ENCODE measurements at regions not wholly inside any gene's neighbourhood (a gene's known extent, or its start where the extent isn't known, plus 50 kb on each side); places are given as distances from the start of the nearest gene placed in this dataset.

- WGBS, 4 donors = 55 to 79% (median 73%) methylated on average over 7 of the region's 7 CpGs
- TF ChIP-seq CTCF (IDR thresholded peaks at IDR 0.05) (no peak), POLR2A (IDR thresholded peaks at IDR 0.05) (no peak)
- Histone ChIP-seq H3K36me3 (no peaks in the 10 kb centered on the region), H3K4me1 (peaks cover 0 to 4% (median 0%) of the 10 kb centered on the region in 12 donors), H3K4me3 (no peak overlapping the region), H3K27ac (no peak overlapping the region), H3K27me3 (peaks cover 0 to 38% (median 0%) of the 10 kb centered on the region in 9 donors), H3K9me3 (no peaks in the 10 kb centered on the region)
- intact Hi-C loops (cut with DNase I) = loop anchor here in 2 of 10 donors (5.0 to 10.0 kb wide), 2 partner anchors 149 to 201 kb away; partner anchors contain the start of gene NECTIN1 (in 1 of the 2)
- peak in 1 of 4 donors; percentile 19 for ATAC-seq
- DNase-seq = no peak
Observed at GRCh38 chr11:119875841-119876600, 147.0 kb upstream of the NECTIN1 start.

GRCh38 chr11:119874660-119875238 lies 145.7 kb upstream of the NECTIN1 start:
- Histone ChIP-seq H3K36me3 (no peaks in the 10 kb centered on the region), H3K4me3 (no peak overlapping the region), H3K27ac (no peak overlapping the region), H3K27me3 (peaks cover 0 to 36% (median 0%) of the 10 kb centered on the region in 9 donors), H3K4me1 (peaks cover 0 to 4% (median 0%) of the 10 kb centered on the region in 12 donors), H3K9me3 (no peaks in the 10 kb centered on the region)
- DNase-seq (no peak), ATAC-seq (no peak)
- intact Hi-C loops (cut with DNase I) = loop anchor here in 2 of 10 donors (5.0 to 10.0 kb wide), 3 partner anchors 132 to 200 kb away; partner anchors contain the start of gene NECTIN1 (in 1 of the 2)
- WGBS, 4 donors = 32 to 42% (median 36%) methylated on average over 13 to 15 of the region's 15 CpGs
- TF ChIP-seq CTCF (IDR thresholded peaks at IDR 0.05) = no peak
- no peak for TF ChIP-seq POLR2A (IDR thresholded peaks at IDR 0.05)

- intact Hi-C loops (cut with DNase I) = loop anchor here in 1 of 10 donors (5.0 to 10.0 kb wide), 2 partner anchors 132 to 199 kb away; no protein-coding TSS in a partner anchor
- no peak for ATAC-seq
- WGBS, 4 donors = 78 to 85% (median 79%) methylated on average over 9 to 17 of the region's 17 CpGs
- Histone ChIP-seq H3K4me1 (peaks cover 0 to 4% (median 0%) of the 10 kb centered on the region in 12 donors), H3K27ac (no peak overlapping the region), H3K9me3 (no peaks in the 10 kb centered on the region), H3K36me3 (no peaks in the 10 kb centered on the region), H3K27me3 (peaks cover 0 to 39% (median 0%) of the 10 kb centered on the region in 9 donors), H3K4me3 (no peak overlapping the region)
- no peak for DNase-seq
- TF ChIP-seq CTCF (IDR thresholded peaks at IDR 0.05) (no peak), POLR2A (IDR thresholded peaks at IDR 0.05) (no peak)
Observed at GRCh38 chr11:119873761-119874421, 144.9 kb upstream of the NECTIN1 start.
